DND-41 (cell line): ENCODE measurements at regions not wholly inside any gene's neighbourhood (a gene's known extent, or its start where the extent isn't known, plus 50 kb on each side); places are given as distances from the start of the nearest gene placed in this dataset.
"Not testable (repeated sequence)": the region's sequence is repeated elsewhere in the genome, so short reads cannot be mapped to it uniquely, and the experiment has no call there.

Experiments used
- CTCF ChIP-seq: IDR thresholded peaks from 2 replicates; pipeline ENCODE4 v1.5.1; 2012; ENCODE audit warnings: borderline replicate concordance, low read length, moderate library complexity, mild to moderate bottlenecking; ENCODE audit not compliant: poor library complexity, severe bottlenecking; ENCODE audit errors: extremely low read depth
- EZH2 ChIP-seq: IDR thresholded peaks from 3 replicates; pipeline ENCODE4 v1.6.1; 2012; ENCODE audit warnings: borderline replicate concordance, low read depth, mild to moderate bottlenecking, moderate library complexity, low read length, inconsistent platforms; ENCODE audit not compliant: severe bottlenecking

DNA sequence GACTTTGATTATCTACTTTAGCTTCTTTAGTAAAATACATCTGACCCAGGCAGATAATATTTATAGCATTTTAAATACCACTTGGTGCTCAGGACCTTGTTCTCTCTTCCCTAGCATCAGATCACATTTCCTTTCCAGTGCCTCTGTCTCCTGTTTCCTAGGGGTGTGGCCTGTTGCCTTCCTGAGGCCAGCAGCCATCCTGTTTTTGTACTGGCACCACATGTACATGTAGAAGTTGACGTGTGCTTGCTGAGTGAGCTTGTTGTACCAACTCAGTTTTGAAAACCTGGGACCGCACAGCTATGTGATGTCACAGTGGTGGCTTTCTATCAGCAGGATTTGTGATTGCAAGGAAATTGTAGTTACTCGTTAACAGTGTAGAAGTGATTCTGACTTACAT is 167.6 kb upstream of the PLGLB1 start:
- TF ChIP-seq CTCF, EZH2: not testable (repeated sequence)
